OCI-LY1 (cell line): ENCODE measurements at regions not wholly inside any gene's neighbourhood (a gene's known extent, or its start where the extent isn't known, plus 50 kb on each side); places are given as distances from the start of the nearest gene placed in this dataset.

Experiments used
- H2AFZ ChIP-seq: fragments of 200-600 bp; sonication (generic), shearing (Covaris generic); 2 replicates; pipeline ENCODE4 v1.6.0; 2014; ENCODE audit warnings: antibody characterized with exemption, mild to moderate bottlenecking, low read length
- H3F3A ChIP-seq: fragments of 200-600 bp; sonication (generic), shearing (Covaris generic); 2 replicates; pipeline ENCODE4 v1.6.0; 2014; ENCODE audit warnings: mild to moderate bottlenecking, antibody characterized with exemption, low read length, moderate library complexity; ENCODE audit not compliant: insufficient read depth
- H3K27ac ChIP-seq: fragments of 200-600 bp; sonication (generic); 2 replicates; pipeline ENCODE4 v1.5.1; 2014; ENCODE audit warnings: low read length, mixed run types, mild to moderate bottlenecking, low read depth; ENCODE audit not compliant: poor library complexity, severe bottlenecking
- H3K27me3 ChIP-seq: fragments of 200-600 bp; sonication (generic); 2 replicates; pipeline ENCODE4 v1.6.0; 2014; ENCODE audit warnings: antibody characterized with exemption, mild to moderate bottlenecking, low read length, moderate library complexity; ENCODE audit not compliant: insufficient read depth
- H3K36me3 ChIP-seq: fragments of 200-600 bp; sonication (generic); 2 replicates; pipeline ENCODE4 v1.6.1; 2014; ENCODE audit warnings: mild to moderate bottlenecking, antibody characterized with exemption, low read length, moderate library complexity, mixed read lengths; ENCODE audit not compliant: insufficient read depth
- H3K4me1 ChIP-seq: fragments of 200-600 bp; sonication (generic); 2 replicates; pipeline ENCODE4 v1.5.1; 2014; ENCODE audit warnings: mild to moderate bottlenecking, low read length, moderate library complexity; ENCODE audit not compliant: insufficient read depth, severe bottlenecking
- H3K4me2 ChIP-seq: fragments of 200-600 bp; sonication (generic), shearing (Covaris generic); 2 replicates; pipeline ENCODE4 v1.6.1; 2014; ENCODE audit warnings: low read length
- H3K4me3 ChIP-seq: fragments of 200-600 bp; sonication (generic); 2 replicates; pipeline ENCODE4 v1.5.1; 2014; ENCODE audit warnings: low read length, low read depth, mild to moderate bottlenecking, mixed read lengths; ENCODE audit not compliant: poor library complexity, severe bottlenecking
- H3K79me2 ChIP-seq: fragments of 200-600 bp; shearing (Covaris generic); 2 replicates; pipeline ENCODE4 v1.6.1; 2016; ENCODE audit warnings: mixed run types, low read length, mixed read lengths; ENCODE audit not compliant: insufficient read depth
- H3K9ac ChIP-seq: fragments of 200-600 bp; sonication (generic), shearing (Covaris generic); 2 replicates; pipeline ENCODE4 v1.6.1; 2014; ENCODE audit warnings: mild to moderate bottlenecking, low read length, mixed read lengths
- H3K9me2 ChIP-seq: fragments of 200-600 bp; sonication (generic), shearing (Covaris generic); 2 replicates; pipeline ENCODE4 v1.6.1; 2014; ENCODE audit warnings: low read depth, mild to moderate bottlenecking, low read length, mixed read lengths
- H3K9me3 ChIP-seq: fragments of 200-600 bp; shearing (Covaris generic); 2 replicates; pipeline ENCODE4 v1.6.1; 2014; ENCODE audit warnings: low read length, mixed read lengths
- H4K20me1 ChIP-seq: fragments of 200-600 bp; sonication (generic), shearing (Covaris generic); 2 replicates; pipeline ENCODE4 v1.6.0; 2016; ENCODE audit warnings: mild to moderate bottlenecking, low read length; ENCODE audit not compliant: insufficient read depth
- CTCF ChIP-seq: fragments of 200-600 bp; sonication (generic), shearing (Covaris generic); IDR thresholded peaks from 2 replicates; pipeline ENCODE4 v1.5.1; 2017; ENCODE audit warnings: mild to moderate bottlenecking, antibody characterized with exemption, low read length, moderate library complexity, mixed read lengths
- EZH2 ChIP-seq: fragments of 200-600 bp; sonication (generic), shearing (Covaris generic); IDR thresholded peaks from 2 replicates; pipeline ENCODE4 v1.8.0; 2017; ENCODE audit warnings: borderline replicate concordance, mixed run types, mild to moderate bottlenecking, antibody characterized with exemption, low read length, moderate library complexity, mixed read lengths

DNA sequence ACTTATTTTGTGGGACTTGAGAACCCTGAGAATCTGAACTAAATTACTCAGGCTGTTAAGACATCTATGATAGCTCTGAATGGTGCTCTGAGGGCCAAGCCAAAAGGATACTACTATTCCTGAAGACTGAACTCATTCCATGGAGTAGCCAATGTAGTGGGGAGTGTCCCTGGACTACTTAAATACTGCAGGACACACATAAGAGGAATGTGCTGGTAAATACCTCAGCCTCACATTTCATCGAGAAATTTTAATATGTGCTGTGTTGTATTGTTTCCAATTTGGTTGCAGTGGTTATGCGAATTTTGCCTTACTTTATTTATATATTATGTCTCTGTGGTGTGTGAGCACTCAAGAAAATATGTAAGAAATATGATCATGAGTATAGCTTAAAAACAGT, 264.4 kb upstream of the FIGN start:
- no peak overlapping the region for H3K9ac ChIP-seq
- no peak overlapping the region for H3K27ac ChIP-seq
- H2AFZ ChIP-seq: no peak overlapping the region
- no peaks in the 10 kb centered on the region for H4K20me1 ChIP-seq
- no peaks in the 10 kb centered on the region for H3K9me3 ChIP-seq
- no peaks in the 10 kb centered on the region for H3K4me1 ChIP-seq
- no peaks in the 10 kb centered on the region for H3K27me3 ChIP-seq
- H3K36me3 ChIP-seq: no peaks in the 10 kb centered on the region
- no peaks in the 10 kb centered on the region for H3F3A ChIP-seq
- H3K4me2 ChIP-seq: no peak overlapping the region
- no peaks in the 10 kb centered on the region for H3K79me2 ChIP-seq
- TF ChIP-seq EZH2 (no peak), CTCF (no peak)
- H3K4me3 ChIP-seq: no peak overlapping the region
- H3K9me2 ChIP-seq: no peaks in the 10 kb centered on the region

DNA sequence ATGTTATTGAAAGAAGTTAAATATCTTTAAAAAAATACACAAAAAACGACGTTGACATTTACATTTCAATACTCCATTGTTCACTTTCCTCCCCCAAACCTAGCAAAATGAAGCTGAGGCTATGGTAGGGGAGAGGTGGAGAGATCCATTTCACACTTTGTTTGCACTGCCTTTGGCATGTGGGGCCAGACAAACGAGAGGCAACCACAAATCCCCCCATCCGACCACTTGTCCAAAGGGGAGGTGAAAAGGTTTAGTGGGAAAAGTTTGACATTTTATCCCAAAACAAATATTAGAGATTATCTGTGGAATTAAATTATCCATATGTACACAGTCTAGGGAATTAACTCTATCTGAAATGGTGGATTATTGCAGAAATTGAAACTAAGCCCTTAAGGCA, 261.7 kb upstream of the FIGN start:
- H4K20me1 ChIP-seq: no peaks in the 10 kb centered on the region
- H3K9me3 ChIP-seq: no peaks in the 10 kb centered on the region
- no peak overlapping the region for H3K9ac ChIP-seq
- H3K79me2 ChIP-seq: no peaks in the 10 kb centered on the region
- no peak for TF ChIP-seq EZH2
- no peak for TF ChIP-seq CTCF
- H3K4me2 ChIP-seq: no peak overlapping the region
- no peaks in the 10 kb centered on the region for H3K36me3 ChIP-seq
- H3K4me3 ChIP-seq: no peak overlapping the region
- H3K9me2 ChIP-seq: no peaks in the 10 kb centered on the region
- no peak overlapping the region for H3K27ac ChIP-seq
- H3K27me3 ChIP-seq: no peaks in the 10 kb centered on the region
- no peak overlapping the region for H2AFZ ChIP-seq
- no peaks in the 10 kb centered on the region for H3K4me1 ChIP-seq
- no peaks in the 10 kb centered on the region for H3F3A ChIP-seq

DNA sequence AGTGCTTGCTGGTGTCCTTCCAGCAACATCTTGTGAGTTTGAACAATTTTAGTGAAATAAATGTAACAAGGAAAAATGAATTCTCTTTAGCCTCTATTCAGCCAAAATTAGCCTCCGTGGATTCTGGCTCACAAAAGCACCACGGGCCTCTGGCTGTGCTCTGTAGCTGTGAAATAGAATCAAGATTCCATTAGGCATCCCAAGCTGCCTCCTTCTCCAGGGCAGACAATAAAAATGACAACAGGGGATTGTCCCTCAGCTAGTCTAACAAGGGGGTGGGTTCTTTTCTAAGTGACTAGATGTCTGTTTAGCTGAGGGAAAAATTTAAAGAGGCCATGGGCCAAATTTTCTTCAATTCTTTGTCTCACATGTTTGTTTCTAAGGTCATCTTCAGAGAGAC, 254.7 kb upstream of the FIGN start:
- TF ChIP-seq CTCF: no peak
- no peak for TF ChIP-seq EZH2
- Histone ChIP-seq H3K79me2 (no peaks in the 10 kb centered on the region), H3K9me2 (no peaks in the 10 kb centered on the region), H4K20me1 (no peaks in the 10 kb centered on the region), H3K27me3 (no peaks in the 10 kb centered on the region), H2AFZ (no peak overlapping the region), H3K4me3 (no peak overlapping the region), H3F3A (no peaks in the 10 kb centered on the region), H3K9ac (no peak overlapping the region), H3K27ac (no peak overlapping the region), H3K36me3 (no peaks in the 10 kb centered on the region), H3K4me1 (no peaks in the 10 kb centered on the region), H3K4me2 (no peak overlapping the region), H3K9me3 (no peaks in the 10 kb centered on the region)
